CD4-positive, CD25-positive, alpha-beta regulatory T cell (primary cell): ENCODE measurements at regions not wholly inside any gene's neighbourhood (a gene's known extent, or its start where the extent isn't known, plus 50 kb on each side); places are given as distances from the start of the nearest gene placed in this dataset.

Experiments used
- ATAC-seq, 2 donors: fragments of 150-1000 bp; cut with Tn5 transposase; one replicate each; pipeline ENCODE4 v1.10.0; 2021; ENCODE audit warnings: low read depth in 2 of 2, moderate number of reproducible peaks in 2 of 2, moderate library complexity in 1 of 2
- DNase-seq, 3 donors: peaks; one replicate each; pipeline versions ENCODE4 v3.0.0 to v3.0.0-alpha.2; 2012 to 2022; ENCODE audit warnings: mixed read lengths in 1 of 3
- H3K27ac ChIP-seq: one replicate; pipeline ENCODE4 v1.7.0; 2013; ENCODE audit warnings: mild to moderate bottlenecking, low read length; ENCODE audit not compliant: insufficient read depth, poor library complexity, severe bottlenecking
- H3K27me3 ChIP-seq: one replicate; pipeline ENCODE4 v1.7.0; 2013; ENCODE audit warnings: low read length; ENCODE audit not compliant: control insufficient read depth, insufficient read depth
- H3K36me3 ChIP-seq: one replicate; pipeline ENCODE4 v1.7.0; 2013; ENCODE audit warnings: mild to moderate bottlenecking, low read length, moderate library complexity; ENCODE audit not compliant: control insufficient read depth, insufficient read depth
- H3K4me1 ChIP-seq: 2 replicates; pipeline ENCODE4 v1.7.0; 2013; ENCODE audit warnings: mild to moderate bottlenecking, low read length; ENCODE audit not compliant: insufficient read depth, control insufficient read depth, poor library complexity, severe bottlenecking
- H3K4me3 ChIP-seq: one replicate; pipeline ENCODE4 v1.7.0; 2013; ENCODE audit warnings: low read depth, mild to moderate bottlenecking, low read length, moderate library complexity
- H3K9me3 ChIP-seq, 2 experiments: 1 replicate in 1 of 2; 2 replicates in 1 of 2; pipeline ENCODE4 v1.7.0; 2013; ENCODE audit warnings: low read length in 2 of 2, mild to moderate bottlenecking in 1 of 2, moderate library complexity in 1 of 2; ENCODE audit not compliant: control insufficient read depth in 2 of 2
- H3K27ac Mint-ChIP-seq, 3 donors: one replicate each; pipeline ENCODE4 v1.8.0; 2020 to 2022; ENCODE audit warnings: mild to moderate bottlenecking in 3 of 3, mixed read lengths in 3 of 3, moderate library complexity in 2 of 3
- H3K27me3 Mint-ChIP-seq: one replicate; pipeline ENCODE4 v1.8.0; 2022; ENCODE audit warnings: mild to moderate bottlenecking, mixed read lengths
- H3K36me3 Mint-ChIP-seq: one replicate; pipeline ENCODE4 v1.8.0; 2020; ENCODE audit warnings: mixed read lengths
- H3K4me1 Mint-ChIP-seq, 4 donors: one replicate each; pipeline ENCODE4 v1.8.0; 2020 to 2022; ENCODE audit warnings: mixed read lengths in 4 of 4, mild to moderate bottlenecking in 1 of 4
- H3K4me3 Mint-ChIP-seq, 4 donors: one replicate each; pipeline ENCODE4 v1.8.0; 2020 to 2022; ENCODE audit warnings: mild to moderate bottlenecking in 4 of 4, mixed read lengths in 4 of 4, moderate library complexity in 3 of 4
- H3K9me3 Mint-ChIP-seq, 7 donors: one replicate each; pipeline ENCODE4 v1.8.0; 2020 to 2022; ENCODE audit warnings: mixed read lengths in 7 of 7, mild to moderate bottlenecking in 3 of 7, moderate library complexity in 2 of 7

- no peaks in the 10 kb centered on the region for H3K27me3 Mint-ChIP-seq
- Histone ChIP-seq H3K27me3 (no peaks in the 10 kb centered on the region), H3K4me3 (no peak overlapping the region), H3K4me1 (no peaks in the 10 kb centered on the region), H3K27ac (no peak overlapping the region), H3K9me3 (no peaks in the 10 kb centered on the region), H3K36me3 (no peaks in the 10 kb centered on the region)
- no peak for ATAC-seq
- H3K9me3 Mint-ChIP-seq: peaks cover 0 to 8% (median 0%) of the 10 kb centered on the region in 7 donors
- no peak overlapping the region for H3K27ac Mint-ChIP-seq
- H3K36me3 Mint-ChIP-seq: no peaks in the 10 kb centered on the region
- DNase-seq: no peak
- H3K4me3 Mint-ChIP-seq: no peak overlapping the region
- H3K4me1 Mint-ChIP-seq: no peaks in the 10 kb centered on the region
Measured at GRCh38 chr3:168975576-168975975, 687.9 kb downstream of the MECOM start.

GRCh38 chr3:168974617-168975403, 688.7 kb downstream of the MECOM start:
- no peaks in the 10 kb centered on the region for H3K4me1 ChIP-seq
- no peak overlapping the region for H3K27ac Mint-ChIP-seq
- no peaks in the 10 kb centered on the region for H3K9me3 ChIP-seq
- DNase-seq: no peak
- H3K27me3 ChIP-seq: no peaks in the 10 kb centered on the region
- H3K9me3 Mint-ChIP-seq: peaks cover 0 to 8% (median 0%) of the 10 kb centered on the region in 7 donors
- no peaks in the 10 kb centered on the region for H3K36me3 Mint-ChIP-seq
- no peak for ATAC-seq
- H3K4me3 Mint-ChIP-seq: no peak overlapping the region
- H3K36me3 ChIP-seq: no peaks in the 10 kb centered on the region
- no peaks in the 10 kb centered on the region for H3K4me1 Mint-ChIP-seq
- no peak overlapping the region for H3K27ac ChIP-seq
- no peak overlapping the region for H3K4me3 ChIP-seq
- H3K27me3 Mint-ChIP-seq: no peaks in the 10 kb centered on the region

- peaks cover 0 to 8% (median 0%) of the 10 kb centered on the region in 7 donors for H3K9me3 Mint-ChIP-seq
- no peak for DNase-seq
- no peak overlapping the region for H3K4me3 Mint-ChIP-seq
- Histone ChIP-seq H3K27ac (no peak overlapping the region), H3K4me3 (no peak overlapping the region), H3K27me3 (no peaks in the 10 kb centered on the region), H3K4me1 (no peaks in the 10 kb centered on the region), H3K36me3 (no peaks in the 10 kb centered on the region), H3K9me3 (no peaks in the 10 kb centered on the region)
- no peak overlapping the region for H3K27ac Mint-ChIP-seq
- ATAC-seq: no peak
- H3K4me1 Mint-ChIP-seq: no peaks in the 10 kb centered on the region
- no peaks in the 10 kb centered on the region for H3K27me3 Mint-ChIP-seq
- no peaks in the 10 kb centered on the region for H3K36me3 Mint-ChIP-seq
Measured at GRCh38 chr3:168973897-168974296, 689.6 kb downstream of the MECOM start.

- Mint-ChIP-seq H3K4me3 (no peak overlapping the region), H3K27me3 (no peaks in the 10 kb centered on the region), H3K9me3 (peaks cover 0 to 8% (median 0%) of the 10 kb centered on the region in 7 donors), H3K27ac (no peak overlapping the region), H3K36me3 (no peaks in the 10 kb centered on the region), H3K4me1 (no peaks in the 10 kb centered on the region)
- ATAC-seq: no peak
- DNase-seq: no peak
- Histone ChIP-seq H3K27ac (no peak overlapping the region), H3K9me3 (no peaks in the 10 kb centered on the region), H3K4me1 (no peaks in the 10 kb centered on the region), H3K36me3 (no peaks in the 10 kb centered on the region), H3K27me3 (no peaks in the 10 kb centered on the region), H3K4me3 (no peak overlapping the region)
Measured at GRCh38 chr3:168973206-168973605, 690.3 kb downstream of the MECOM start.

GRCh38 chr3:168968609-168969008, 694.9 kb downstream of the MECOM start:
- no peaks in the 10 kb centered on the region for H3K36me3 Mint-ChIP-seq
- H3K36me3 ChIP-seq: no peaks in the 10 kb centered on the region
- no peaks in the 10 kb centered on the region for H3K27me3 ChIP-seq
- H3K9me3 ChIP-seq: no peaks in the 10 kb centered on the region
- no peaks in the 10 kb centered on the region for H3K27me3 Mint-ChIP-seq
- no peak overlapping the region for H3K4me3 ChIP-seq
- H3K4me1 ChIP-seq: no peaks in the 10 kb centered on the region
- no peak overlapping the region for H3K27ac Mint-ChIP-seq
- no peak overlapping the region for H3K27ac ChIP-seq
- ATAC-seq (no peak), DNase-seq (no peak)
- peaks cover 0 to 3% (median 0%) of the 10 kb centered on the region in 7 donors for H3K9me3 Mint-ChIP-seq
- no peak overlapping the region for H3K4me3 Mint-ChIP-seq
- H3K4me1 Mint-ChIP-seq: no peaks in the 10 kb centered on the region

- Mint-ChIP-seq H3K36me3 (no peaks in the 10 kb centered on the region), H3K9me3 (peaks cover 0 to 3% (median 0%) of the 10 kb centered on the region in 7 donors), H3K4me1 (no peaks in the 10 kb centered on the region), H3K27ac (no peak overlapping the region), H3K27me3 (no peaks in the 10 kb centered on the region), H3K4me3 (no peak overlapping the region)
- H3K36me3 ChIP-seq: no peaks in the 10 kb centered on the region
- ATAC-seq (no peak), DNase-seq (no peak)
- no peak overlapping the region for H3K4me3 ChIP-seq
- no peaks in the 10 kb centered on the region for H3K27me3 ChIP-seq
- H3K27ac ChIP-seq: no peak overlapping the region
- H3K9me3 ChIP-seq: no peaks in the 10 kb centered on the region
- no peaks in the 10 kb centered on the region for H3K4me1 ChIP-seq
Measured at GRCh38 chr3:168964736-168965135, 698.8 kb downstream of the MECOM start.

- no peak overlapping the region for H3K4me3 ChIP-seq
- no peaks in the 10 kb centered on the region for H3K36me3 Mint-ChIP-seq
- peaks cover 0 to 5% (median 1%) of the 10 kb centered on the region in 7 donors for H3K9me3 Mint-ChIP-seq
- no peaks in the 10 kb centered on the region for H3K27me3 ChIP-seq
- ATAC-seq (no peak), DNase-seq (no peak)
- H3K27ac ChIP-seq: no peak overlapping the region
- H3K4me1 ChIP-seq: no peaks in the 10 kb centered on the region
- no peaks in the 10 kb centered on the region for H3K9me3 ChIP-seq
- H3K4me1 Mint-ChIP-seq: no peaks in the 10 kb centered on the region
- no peaks in the 10 kb centered on the region for H3K27me3 Mint-ChIP-seq
- no peak overlapping the region for H3K27ac Mint-ChIP-seq
- no peak overlapping the region for H3K4me3 Mint-ChIP-seq
- H3K36me3 ChIP-seq: no peaks in the 10 kb centered on the region
Measured at GRCh38 chr3:168961271-168961670, 702.2 kb downstream of the MECOM start.

GRCh38 chr3:168959731-168960130, 703.8 kb downstream of the MECOM start:
- Mint-ChIP-seq H3K4me1 (no peaks in the 10 kb centered on the region), H3K27me3 (no peaks in the 10 kb centered on the region), H3K36me3 (no peaks in the 10 kb centered on the region), H3K27ac (no peak overlapping the region), H3K9me3 (peaks cover 0 to 6% (median 3%) of the 10 kb centered on the region in 7 donors), H3K4me3 (no peak overlapping the region)
- no peak for DNase-seq
- Histone ChIP-seq H3K27me3 (no peaks in the 10 kb centered on the region), H3K36me3 (no peaks in the 10 kb centered on the region), H3K27ac (no peak overlapping the region), H3K4me1 (no peaks in the 10 kb centered on the region), H3K4me3 (no peak overlapping the region), H3K9me3 (no peaks in the 10 kb centered on the region)
- no peak for ATAC-seq
